Sigmoid colon (tissue), 6 donors: ENCODE measurements at regions not wholly inside any gene's neighbourhood (a gene's known extent, or its start where the extent isn't known, plus 50 kb on each side); places are given as distances from the start of the nearest gene placed in this dataset.

Experiments used
- DNase-seq: peaks from one replicate; pipeline ENCODE4 v3.0.0-alpha.2; 2019
- H3K27ac ChIP-seq, 4 donors: fragments of 200-600 bp; sonication (generic); one replicate each; pipeline ENCODE4 v1.5.1; 2016 to 2019; ENCODE audit warnings: mild to moderate bottlenecking in 1 of 4
- H3K27me3 ChIP-seq, 3 donors: fragments of 200-600 bp; sonication (generic); one replicate each; pipeline ENCODE4 v1.5.1; 2019; ENCODE audit warnings: mild to moderate bottlenecking in 1 of 3
- H3K36me3 ChIP-seq, 4 donors: fragments of 200-600 bp; sonication (generic); one replicate each; pipeline ENCODE4 v1.5.1; 2016 to 2019
- H3K4me1 ChIP-seq, 4 donors: fragments of 200-600 bp; sonication (generic); one replicate each; pipeline ENCODE4 v1.5.1; 2017 to 2019
- H3K4me3 ChIP-seq, 4 donors: fragments of 200-600 bp; sonication (generic); one replicate each; pipeline ENCODE4 v1.5.1; 2017 to 2019; ENCODE audit warnings: mild to moderate bottlenecking in 2 of 4, moderate library complexity in 1 of 4
- H3K9me3 ChIP-seq, 4 donors: fragments of 200-600 bp in 3 of 4; sonication (generic) in 3 of 4; one replicate each; pipeline versions ENCODE4 v1.5.1 to v1.6.1; 2013 to 2019
- EP300 ChIP-seq, 4 donors: sonication (generic); formaldehyde crosslinking; IDR thresholded peaks; one replicate each; pipeline ENCODE4 v1.6.1; 2017; ENCODE audit warnings: antibody characterized with exemption in 4 of 4
- POLR2A ChIP-seq, 2 donors: fragments of 450-650 bp; IDR thresholded peaks; one replicate each; pipeline ENCODE4 v1.6.1; 2016; ENCODE audit warnings: antibody characterized with exemption in 2 of 2, mild to moderate bottlenecking in 2 of 2, moderate library complexity in 2 of 2
- POLR2AphosphoS5 ChIP-seq, 4 donors: sonication (generic); formaldehyde crosslinking; IDR thresholded peaks; one replicate each; pipeline ENCODE4 v1.6.1; 2017; ENCODE audit warnings: antibody characterized with exemption in 4 of 4
- WGBS, 2 donors: extraction: QIAGEN DNeasy Blood & Tissue Kit; methylation state at CpG; one replicate each; pipeline ENCODE4 v1.1.7; 2013; 5-methylcytosine and 5-hydroxymethylcytosine counted together
- intact Hi-C: fragments of 100-400 bp; cut with DNase I; formaldehyde crosslinking; loops from one replicate; pipeline ENCODE4 v1.15.1; 2023
- small RNA-seq, 3 donors: library from RNA; depleted of rRNA; stranded (forward); fragments of <200 nt; gene quantifications; one replicate each; pipeline ENCODE3, GENCODE V24; 2016
- TF ChIP-seq, protein P1 (sequence below), 4 experiments: fragments of 450-650 bp in 3 of 4; fragments of 200-600 bp in 1 of 4; IDR thresholded peaks; one replicate each; pipeline ENCODE4 v1.5.1; 2016 to 2019; ENCODE audit warnings: antibody characterized with exemption in 4 of 4, mild to moderate bottlenecking in 3 of 4, moderate library complexity in 2 of 4
- donor health status: healthy with polysubstance abuse.
- donor health status: healthy.

DNA sequence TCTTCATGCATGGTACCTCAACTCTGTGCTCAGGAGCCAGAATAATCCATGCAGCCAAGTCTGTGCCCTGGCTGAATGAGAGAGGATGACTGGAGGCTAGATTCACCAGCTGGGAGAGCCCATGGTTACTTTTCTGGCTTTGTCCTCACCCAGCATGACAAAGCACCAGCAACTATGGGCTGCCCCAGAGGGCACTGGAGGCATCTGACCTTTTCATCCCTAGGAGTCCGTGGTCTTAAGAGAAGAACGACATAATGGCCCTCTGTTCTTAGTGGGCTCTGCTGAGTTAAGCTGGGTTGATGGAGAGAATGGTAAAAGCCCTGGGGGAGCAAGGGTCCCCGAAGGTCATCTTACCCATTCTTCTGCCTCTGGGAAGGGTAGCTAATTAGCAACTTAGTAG is 54.6 kb upstream of the TNP1 start:
- Histone ChIP-seq H3K27ac (no peak overlapping the region), H3K36me3 (no peaks in the 10 kb centered on the region), H3K4me3 (no peak overlapping the region), H3K4me1 (no peaks in the 10 kb centered on the region), H3K9me3 (no peaks in the 10 kb centered on the region), H3K27me3 (no peaks in the 10 kb centered on the region)
- intact Hi-C loops: no loop called here
- TF ChIP-seq POLR2A (IDR thresholded peaks at IDR 0.05) (no peak), POLR2AphosphoS5 (IDR thresholded peaks at IDR 0.05) (no peak), EP300 (IDR thresholded peaks at IDR 0.05) (no peak)
- TF ChIP-seq, protein P1, sequence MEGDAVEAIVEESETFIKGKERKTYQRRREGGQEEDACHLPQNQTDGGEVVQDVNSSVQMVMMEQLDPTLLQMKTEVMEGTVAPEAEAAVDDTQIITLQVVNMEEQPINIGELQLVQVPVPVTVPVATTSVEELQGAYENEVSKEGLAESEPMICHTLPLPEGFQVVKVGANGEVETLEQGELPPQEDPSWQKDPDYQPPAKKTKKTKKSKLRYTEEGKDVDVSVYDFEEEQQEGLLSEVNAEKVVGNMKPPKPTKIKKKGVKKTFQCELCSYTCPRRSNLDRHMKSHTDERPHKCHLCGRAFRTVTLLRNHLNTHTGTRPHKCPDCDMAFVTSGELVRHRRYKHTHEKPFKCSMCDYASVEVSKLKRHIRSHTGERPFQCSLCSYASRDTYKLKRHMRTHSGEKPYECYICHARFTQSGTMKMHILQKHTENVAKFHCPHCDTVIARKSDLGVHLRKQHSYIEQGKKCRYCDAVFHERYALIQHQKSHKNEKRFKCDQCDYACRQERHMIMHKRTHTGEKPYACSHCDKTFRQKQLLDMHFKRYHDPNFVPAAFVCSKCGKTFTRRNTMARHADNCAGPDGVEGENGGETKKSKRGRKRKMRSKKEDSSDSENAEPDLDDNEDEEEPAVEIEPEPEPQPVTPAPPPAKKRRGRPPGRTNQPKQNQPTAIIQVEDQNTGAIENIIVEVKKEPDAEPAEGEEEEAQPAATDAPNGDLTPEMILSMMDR (IDR thresholded peaks at IDR 0.05): no peak
- WGBS, 2 donors: 81 to 82% methylated on average over 3 of the region's 3 CpGs
- no peak for DNase-seq

- no peak overlapping the region for H3K27ac ChIP-seq
- intact Hi-C loops: no loop called here
- H3K4me1 ChIP-seq: peaks cover 0 to 5% (median 0%) of the 10 kb centered on the region in 4 donors
- no peaks in the 10 kb centered on the region for H3K36me3 ChIP-seq
- no peaks in the 10 kb centered on the region for H3K27me3 ChIP-seq
- no peak for DNase-seq
- TF ChIP-seq, protein P1 (IDR thresholded peaks at IDR 0.05): no peak
- TF ChIP-seq POLR2A (IDR thresholded peaks at IDR 0.05) (no peak), EP300 (IDR thresholded peaks at IDR 0.05) (no peak), POLR2AphosphoS5 (IDR thresholded peaks at IDR 0.05) (no peak)
- H3K4me3 ChIP-seq: no peak overlapping the region
- no peaks in the 10 kb centered on the region for H3K9me3 ChIP-seq
Measured at GRCh38 chr2:216911886-216912285, 52.0 kb upstream of the TNP1 start.

DNA sequence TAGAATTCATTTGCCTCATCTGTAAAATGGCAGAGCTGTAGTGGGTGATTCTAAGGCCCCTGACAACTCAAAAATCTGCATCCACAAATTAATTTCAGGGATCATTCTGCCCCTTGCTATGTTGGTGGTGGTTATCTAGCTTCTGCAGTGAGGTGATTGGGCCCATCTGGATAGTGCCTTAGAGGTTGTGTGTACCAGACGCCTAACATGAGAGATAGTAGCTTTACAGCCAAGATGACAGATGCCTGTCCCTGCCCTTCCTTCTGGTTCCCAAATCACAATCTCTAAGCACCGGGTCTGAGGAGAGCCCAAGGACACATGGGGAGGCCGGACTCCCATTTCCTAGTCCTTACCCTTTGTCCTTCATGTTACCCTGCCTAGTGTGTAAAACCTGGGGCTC is 51.1 kb upstream of the TNP1 start:
- Histone ChIP-seq H3K4me3 (no peak overlapping the region), H3K27ac (no peak overlapping the region), H3K36me3 (no peaks in the 10 kb centered on the region), H3K4me1 (peaks cover 0 to 5% (median 0%) of the 10 kb centered on the region in 4 donors), H3K27me3 (no peaks in the 10 kb centered on the region), H3K9me3 (no peaks in the 10 kb centered on the region)
- 72 to 85% methylated on average over 3 of the region's 3 CpGs for WGBS, 2 donors
- TF ChIP-seq POLR2AphosphoS5 (IDR thresholded peaks at IDR 0.05) (no peak), POLR2A (IDR thresholded peaks at IDR 0.05) (no peak), EP300 (IDR thresholded peaks at IDR 0.05) (no peak)
- TF ChIP-seq, protein P1 (IDR thresholded peaks at IDR 0.05): no peak
- DNase-seq: no peak
- intact Hi-C loops: no loop called here

GRCh38 chr2:216909541-216910210 is 49.8 kb upstream of the TNP1 start:
- intact Hi-C loops: no loop called here
- 70 to 76% methylated on average over 8 of the region's 8 CpGs for WGBS, 2 donors
- no peaks in the 10 kb centered on the region for H3K36me3 ChIP-seq
- TF ChIP-seq EP300 (IDR thresholded peaks at IDR 0.05) (no peak), POLR2A (IDR thresholded peaks at IDR 0.05) (no peak), POLR2AphosphoS5 (IDR thresholded peaks at IDR 0.05) (no peak)
- TF ChIP-seq, protein P1 (IDR thresholded peaks at IDR 0.05): no peak
- DNase-seq: no peak
- no peaks in the 10 kb centered on the region for H3K9me3 ChIP-seq
- no peaks in the 10 kb centered on the region for H3K27me3 ChIP-seq
- no peak overlapping the region for H3K27ac ChIP-seq
- H3K4me1 ChIP-seq: peaks cover 0 to 5% (median 0%) of the 10 kb centered on the region in 4 donors
- H3K4me3 ChIP-seq: no peak overlapping the region

Small RNA genes lying in the stretch of these regions (small RNA-seq; reads per million reads assigned to genes)
- gene RF01983: 0 reads per million in 3 donors
